ENCODE measurements at regions not wholly inside any gene's neighbourhood (a gene's known extent, or its start where the extent isn't known, plus 50 kb on each side); places are given as distances from the start of the nearest gene placed in this dataset.

GRCh38 chr7:81075150-81075549 lies 156.3 kb upstream of the SEMA3C start:
- TF ChIP-seq POLR2AphosphoS5 (IDR thresholded peaks at IDR 0.05; ENCODE audit: low read depth, low read length) (no peak), POLR2A (IDR thresholded peaks at IDR 0.05; ENCODE audit: low read depth, low read length) (no peak), SPI1 (IDR thresholded peaks at IDR 0.05; ENCODE audit: low read depth, low read length) (no peak)
